GM19035 (cell line): ENCODE measurements at regions not wholly inside any gene's neighbourhood (a gene's known extent, or its start where the extent isn't known, plus 50 kb on each side); places are given as distances from the start of the nearest gene placed in this dataset.
"Not testable (repeated sequence)": the region's sequence is repeated elsewhere in the genome, so short reads cannot be mapped to it uniquely, and the experiment has no call there.

Source experiments
- ATAC-seq: cut with Tn5 transposase; IDR thresholded peaks from one replicate; pipeline ENCODE4 v1.9.1; 2021; ENCODE audit not compliant: unreplicated experiment

GRCh38 chr17:45585794-45586650, 95.5 kb upstream of the PLEKHM1 start:
- not testable (repeated sequence) for ATAC-seq

- not testable (repeated sequence) for ATAC-seq
Measured at GRCh38 chr17:45586651-45586934, 96.1 kb upstream of the PLEKHM1 start.

GRCh38 chr17:45592433-45592923, 102.0 kb upstream of the PLEKHM1 start:
- not testable (repeated sequence) for ATAC-seq

GRCh38 chr17:45596347-45596746, 105.8 kb upstream of the PLEKHM1 start:
- not testable (repeated sequence) for ATAC-seq

GRCh38 chr17:45600052-45601012, 109.8 kb upstream of the PLEKHM1 start:
- not testable (repeated sequence) for ATAC-seq

- not testable (repeated sequence) for ATAC-seq
Measured at GRCh38 chr17:45601013-45601412, 110.5 kb upstream of the PLEKHM1 start.

- not testable (repeated sequence) for ATAC-seq
Measured at GRCh38 chr17:45601605-45602539, 111.4 kb upstream of the PLEKHM1 start.

- ATAC-seq: not testable (repeated sequence)
Measured at GRCh38 chr17:45605751-45606150, 115.2 kb upstream of the PLEKHM1 start.

- ATAC-seq: peak; percentile 99
Measured at GRCh38 chr17:45619984-45620405, 129.5 kb upstream of the PLEKHM1 start.

- ATAC-seq: peak; percentile 51
Measured at GRCh38 chr17:45620468-45620867, 129.9 kb upstream of the PLEKHM1 start.

- ATAC-seq: not testable (repeated sequence)
Measured at GRCh38 chr17:45621087-45621486, 130.6 kb upstream of the PLEKHM1 start.

GRCh38 chr17:45622295-45622694, 131.8 kb upstream of the PLEKHM1 start:
- not testable (repeated sequence) for ATAC-seq

- ATAC-seq: no peak
Measured at GRCh38 chr17:45628019-45628418, 137.5 kb upstream of the PLEKHM1 start.

- ATAC-seq: no peak
Measured at GRCh38 chr17:45631941-45632340, 141.4 kb upstream of the PLEKHM1 start.

- ATAC-seq: no peak
Measured at GRCh38 chr17:45639297-45639849, 144.7 kb upstream of the CRHR1 start.

GRCh38 chr17:45640141-45640850, 143.8 kb upstream of the CRHR1 start:
- no peak for ATAC-seq

- no peak for ATAC-seq
Measured at GRCh38 chr17:45641541-45641940, 142.6 kb upstream of the CRHR1 start.

GRCh38 chr17:45643591-45643990, 140.5 kb upstream of the CRHR1 start:
- no peak for ATAC-seq

- ATAC-seq: not testable (repeated sequence)
Measured at GRCh38 chr17:45644637-45645036, 139.5 kb upstream of the CRHR1 start.
